ENCODE measurements at regions not wholly inside any gene's neighbourhood (a gene's known extent, or its start where the extent isn't known, plus 50 kb on each side); places are given as distances from the start of the nearest gene placed in this dataset.

DNA sequence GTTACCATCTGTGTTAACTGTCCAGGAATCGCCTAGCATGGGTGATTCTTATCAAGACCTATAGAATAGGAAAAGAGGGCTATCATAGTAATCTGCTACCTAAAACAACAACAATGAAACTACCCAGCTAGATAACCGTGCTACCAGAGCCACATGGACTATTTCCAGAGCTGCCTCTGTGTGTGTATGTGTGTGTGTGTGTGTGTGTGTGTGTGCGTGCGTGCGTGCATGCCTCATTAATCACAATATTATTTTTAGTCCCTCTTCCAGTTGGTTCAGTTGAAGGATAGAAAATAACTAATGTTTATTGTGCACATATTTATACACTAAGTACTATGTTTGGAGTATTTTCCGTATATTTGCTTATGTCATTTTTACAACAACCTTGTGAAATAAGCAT, 201.1 kb downstream of the SP3 start:
- peaks cover 2% of the 10 kb centered on the region for H3K27me3 Mint-ChIP-seq
- DNase-seq (no peak), ATAC-seq (no peak)
- H3K36me3 Mint-ChIP-seq (ENCODE audit: low read depth) = no peaks in the 10 kb centered on the region
- intact Hi-C loops (cut with DNase I, micrococcal nuclease) = no loop called here
- no peaks in the 10 kb centered on the region for H3K9me3 Mint-ChIP-seq (ENCODE audit: low read depth)
- H3K4me1 Mint-ChIP-seq = no peaks in the 10 kb centered on the region
- H3K4me3 Mint-ChIP-seq = no peak overlapping the region
- ChIA-PET CTCF (interaction anchor here (1.3 kb wide), 1 partner anchor 11 kb away, joined by 3 read pairs; no protein-coding TSS in a partner anchor), POLR2A (no interaction called here)
- H3K27ac Mint-ChIP-seq = no peak overlapping the region

DNA sequence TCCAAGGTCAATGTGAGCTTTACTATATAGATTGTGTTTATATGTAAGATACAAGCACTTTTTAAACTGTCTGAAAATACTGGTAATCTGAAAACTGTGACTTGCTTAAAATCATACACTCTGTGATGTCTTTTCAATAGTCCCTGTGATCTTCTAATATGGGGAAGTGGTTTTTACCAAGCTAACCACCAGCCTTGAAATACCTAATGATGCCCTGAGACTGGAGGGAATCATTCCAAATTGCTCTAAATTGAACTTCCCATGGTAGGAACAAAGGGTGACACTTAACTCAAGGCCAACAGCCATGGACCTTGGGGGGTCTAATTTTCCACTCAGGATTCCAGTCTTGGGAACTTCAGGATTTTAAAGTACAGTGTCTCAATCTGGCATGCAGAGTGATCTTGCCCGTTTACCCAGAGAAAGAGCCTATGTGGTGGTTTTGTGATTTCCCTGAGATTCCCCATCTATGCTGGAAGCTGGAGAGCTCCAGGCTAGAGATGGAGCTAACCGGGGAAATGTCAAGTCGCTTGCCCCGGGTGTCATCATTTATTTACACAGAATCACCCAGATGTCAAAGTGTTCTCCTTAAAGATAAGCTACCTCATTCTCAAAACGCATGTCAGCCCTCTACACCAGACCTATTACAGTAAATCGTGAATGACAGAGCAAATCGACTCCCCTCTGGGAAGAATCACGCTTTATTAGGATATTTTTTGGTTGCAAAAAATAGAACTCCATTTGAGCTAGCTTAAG, 198.5 kb downstream of the SP3 start:
- H3K27ac Mint-ChIP-seq = no peak overlapping the region
- H3K36me3 Mint-ChIP-seq (ENCODE audit: low read depth) = no peaks in the 10 kb centered on the region
- ChIA-PET POLR2A (interaction anchor here (0.5 kb wide), 1 partner anchor 27 kb away, joined by 3 read pairs; no protein-coding TSS in a partner anchor), CTCF (interaction anchor here (0.6 kb wide), 1 partner anchor 294 kb away, joined by 3 read pairs; no protein-coding TSS in a partner anchor)
- H3K4me3 Mint-ChIP-seq = no peak overlapping the region
- ATAC-seq (no peak), DNase-seq (no peak)
- H3K9me3 Mint-ChIP-seq (ENCODE audit: low read depth) = no peaks in the 10 kb centered on the region
- intact Hi-C loops (cut with DNase I, micrococcal nuclease) = no loop called here
- no peaks in the 10 kb centered on the region for H3K4me1 Mint-ChIP-seq
- peaks cover 2% of the 10 kb centered on the region for H3K27me3 Mint-ChIP-seq

DNA sequence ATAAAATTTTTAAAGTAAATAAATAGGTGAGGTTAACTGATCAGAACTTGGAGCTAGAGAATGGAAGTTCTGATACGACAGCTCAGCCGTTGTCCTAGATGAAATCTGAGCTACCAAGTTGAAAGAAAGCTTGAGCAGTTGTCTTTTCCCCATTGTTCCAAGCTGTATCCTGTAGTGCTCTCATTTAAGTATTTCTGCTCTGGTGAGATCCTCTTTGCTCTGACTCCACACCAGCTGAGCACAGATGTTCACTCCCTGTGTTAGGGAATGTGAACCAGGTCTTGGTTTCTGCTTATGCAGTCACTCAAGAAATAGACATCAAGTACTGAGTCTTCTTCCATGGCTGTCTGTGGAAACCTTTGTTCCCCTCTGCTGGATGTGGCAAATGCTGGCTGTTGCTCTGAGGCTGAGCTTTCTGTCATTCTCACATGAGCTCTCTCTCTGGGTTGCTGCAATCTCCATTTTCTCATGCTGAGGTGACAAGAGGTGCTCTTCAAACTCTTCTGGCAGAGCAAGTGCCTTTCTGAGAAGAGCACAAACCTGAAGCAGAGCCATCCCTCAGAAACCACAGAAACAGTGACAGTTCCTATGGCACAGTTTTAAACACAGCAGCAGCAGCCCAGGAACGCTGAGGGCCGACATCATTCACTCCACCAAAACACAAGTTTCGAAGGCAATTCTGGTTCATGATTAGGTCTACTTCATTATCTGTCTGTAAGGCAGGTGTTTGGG, 194.1 kb downstream of the SP3 start:
- Mint-ChIP-seq H3K9me3 (ENCODE audit: low read depth) (no peaks in the 10 kb centered on the region), H3K4me3 (no peak overlapping the region), H3K27me3 (peaks cover 4% of the 10 kb centered on the region), H3K27ac (no peak overlapping the region), H3K36me3 (ENCODE audit: low read depth) (no peaks in the 10 kb centered on the region), H3K4me1 (no peaks in the 10 kb centered on the region)
- intact Hi-C loops (cut with DNase I, micrococcal nuclease) = no loop called here
- POLR2A ChIA-PET = no interaction called here
- no peak for DNase-seq
- no peak for ATAC-seq
- CTCF ChIA-PET = interaction anchor here (0.6 to 1.0 kb wide), 2 partner anchors 8 to 478 kb away, joined by 3 read pairs; no protein-coding TSS in a partner anchor

DNA sequence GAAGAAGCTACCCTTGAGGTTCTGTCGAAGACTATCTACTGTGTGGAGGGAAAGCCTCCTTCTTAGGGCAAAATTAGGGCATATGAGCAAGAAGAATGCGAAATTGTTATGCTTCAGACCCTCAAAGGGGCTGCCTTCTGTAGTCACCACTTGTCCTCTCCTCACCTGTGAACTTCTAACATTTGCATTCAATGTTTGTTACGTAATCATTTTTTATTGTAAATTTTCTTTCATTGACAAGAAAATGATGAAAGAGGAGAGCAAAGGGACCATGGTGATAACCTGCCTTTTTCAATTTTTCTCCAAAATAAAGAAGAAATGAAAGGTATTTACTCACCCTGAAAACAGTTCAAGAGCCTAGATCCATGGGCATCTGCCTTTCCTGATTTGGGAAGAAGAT, 193.0 kb downstream of the SP3 start:
- H3K27ac Mint-ChIP-seq = no peak overlapping the region
- peaks cover 4% of the 10 kb centered on the region for H3K27me3 Mint-ChIP-seq
- intact Hi-C loops (cut with DNase I, micrococcal nuclease) = no loop called here
- no peaks in the 10 kb centered on the region for H3K36me3 Mint-ChIP-seq (ENCODE audit: low read depth)
- no peaks in the 10 kb centered on the region for H3K9me3 Mint-ChIP-seq (ENCODE audit: low read depth)
- POLR2A ChIA-PET = no interaction called here
- CTCF ChIA-PET = no interaction called here
- no peak for ATAC-seq
- H3K4me1 Mint-ChIP-seq = no peaks in the 10 kb centered on the region
- H3K4me3 Mint-ChIP-seq = no peak overlapping the region
- no peak for DNase-seq

DNA sequence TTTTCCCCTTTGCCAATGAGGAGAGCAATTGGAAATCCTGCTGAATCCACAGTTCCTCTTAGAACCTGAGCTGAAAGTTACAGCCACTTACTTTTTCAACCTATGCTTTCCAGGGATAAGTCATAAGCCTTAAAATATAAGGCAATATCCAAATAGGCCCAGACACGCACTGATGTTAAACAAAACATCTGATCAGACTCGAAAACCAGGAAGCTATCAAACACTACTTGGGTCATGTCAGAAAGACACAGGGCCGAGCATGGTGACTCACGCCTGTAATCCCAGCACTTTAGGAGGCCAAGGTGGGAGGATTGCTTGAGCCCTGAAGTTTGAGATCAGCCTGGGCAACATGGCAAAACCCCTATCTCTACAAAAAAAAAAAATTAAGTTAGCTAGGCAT, 192.1 kb downstream of the SP3 start:
- intact Hi-C loops (cut with DNase I, micrococcal nuclease) = no loop called here
- ChIA-PET CTCF (interaction anchor here (0.6 kb wide), 2 partner anchors 238 to 802 kb away, joined by 4 read pairs; no protein-coding TSS in a partner anchor), POLR2A (no interaction called here)
- ATAC-seq (no peak), DNase-seq (no peak)
- Mint-ChIP-seq H3K4me3 (no peak overlapping the region), H3K9me3 (ENCODE audit: low read depth) (no peaks in the 10 kb centered on the region), H3K27me3 (peaks cover 4% of the 10 kb centered on the region), H3K27ac (no peak overlapping the region), H3K36me3 (ENCODE audit: low read depth) (no peaks in the 10 kb centered on the region), H3K4me1 (no peaks in the 10 kb centered on the region)

DNA sequence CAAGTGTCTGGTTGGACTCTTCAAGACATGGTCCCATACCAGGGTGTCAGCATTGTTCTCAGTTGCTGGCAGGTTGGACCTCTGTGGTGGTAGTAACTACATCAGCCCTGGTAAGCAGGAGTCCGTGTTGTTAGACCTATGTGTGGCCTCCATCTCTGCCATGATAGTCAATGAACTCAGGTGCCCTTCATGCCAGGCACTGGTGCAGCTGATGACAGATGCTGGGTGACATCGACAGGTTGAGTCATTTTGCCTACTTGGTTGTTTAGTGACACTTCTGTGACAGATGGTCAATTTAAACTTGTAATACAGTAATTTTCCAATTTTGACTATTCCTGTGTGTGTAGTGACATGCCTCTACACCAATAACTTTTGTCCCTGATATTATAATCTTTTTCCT, 189.7 kb downstream of the SP3 start:
- Mint-ChIP-seq H3K9me3 (ENCODE audit: low read depth) (no peaks in the 10 kb centered on the region), H3K27me3 (peaks cover 4% of the 10 kb centered on the region), H3K4me3 (no peak overlapping the region), H3K4me1 (no peaks in the 10 kb centered on the region), H3K36me3 (ENCODE audit: low read depth) (no peaks in the 10 kb centered on the region), H3K27ac (no peak overlapping the region)
- ChIA-PET CTCF (no interaction called here), POLR2A (no interaction called here)
- DNase-seq (peak; percentile 38), ATAC-seq (peak; percentile 55)
- intact Hi-C loops (cut with DNase I, micrococcal nuclease) = no loop called here

DNA sequence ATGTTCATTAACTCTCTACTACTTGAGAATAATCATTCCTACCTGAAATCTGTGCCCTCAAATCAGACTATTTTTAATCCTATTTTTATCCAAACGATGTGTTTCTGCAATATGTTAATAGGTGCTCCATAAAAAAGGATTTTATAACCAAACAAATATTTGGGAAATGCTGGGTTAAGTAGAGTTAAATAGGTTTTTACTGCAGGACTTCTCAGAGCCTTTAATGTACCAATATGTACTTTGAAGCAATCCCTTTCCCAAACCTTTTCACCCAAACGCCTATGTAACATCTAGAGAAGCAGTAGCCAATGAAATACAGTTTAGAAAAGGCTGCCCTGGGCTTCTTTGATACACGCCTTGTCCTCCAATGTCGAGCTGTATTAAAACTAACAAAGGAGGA, 182.5 kb downstream of the SP3 start:
- H3K27ac Mint-ChIP-seq = no peak overlapping the region
- peaks cover 21% of the 10 kb centered on the region for H3K27me3 Mint-ChIP-seq
- H3K36me3 Mint-ChIP-seq (ENCODE audit: low read depth) = no peaks in the 10 kb centered on the region
- no peaks in the 10 kb centered on the region for H3K4me1 Mint-ChIP-seq
- no peaks in the 10 kb centered on the region for H3K9me3 Mint-ChIP-seq (ENCODE audit: low read depth)
- intact Hi-C loops (cut with DNase I, micrococcal nuclease) = no loop called here
- ATAC-seq (no peak), DNase-seq (no peak)
- no peak overlapping the region for H3K4me3 Mint-ChIP-seq
- POLR2A ChIA-PET = no interaction called here
- CTCF ChIA-PET = interaction anchor here (0.5 kb wide), 1 partner anchor 834 kb away, joined by 3 read pairs; no protein-coding TSS in a partner anchor

DNA sequence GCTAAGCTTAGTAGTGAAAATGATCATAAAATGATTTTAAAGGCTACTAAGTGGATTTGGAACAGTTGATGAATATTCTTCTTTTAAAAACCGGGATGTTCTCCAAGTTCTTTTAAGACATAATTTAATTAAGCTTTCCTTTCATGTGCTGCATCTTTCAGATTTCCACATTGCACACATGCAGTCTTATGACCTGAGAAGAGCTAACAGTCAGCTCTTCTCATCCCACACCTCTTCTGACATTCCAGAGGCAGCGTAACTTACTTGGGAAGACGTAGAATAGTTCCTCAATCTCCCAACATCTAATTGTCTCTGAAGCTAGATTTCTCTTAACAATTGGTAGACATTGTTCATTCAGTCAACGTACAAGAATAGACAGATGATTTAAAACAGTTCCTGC, 181.8 kb downstream of the SP3 start:
- intact Hi-C loops (cut with DNase I, micrococcal nuclease) = no loop called here
- Mint-ChIP-seq H3K4me1 (no peaks in the 10 kb centered on the region), H3K9me3 (ENCODE audit: low read depth) (no peaks in the 10 kb centered on the region), H3K27ac (no peak overlapping the region), H3K36me3 (ENCODE audit: low read depth) (no peaks in the 10 kb centered on the region), H3K4me3 (no peak overlapping the region), H3K27me3 (peaks cover 21% of the 10 kb centered on the region)
- DNase-seq = no peak
- CTCF ChIA-PET = no interaction called here
- ATAC-seq = no peak
- POLR2A ChIA-PET = no interaction called here

DNA sequence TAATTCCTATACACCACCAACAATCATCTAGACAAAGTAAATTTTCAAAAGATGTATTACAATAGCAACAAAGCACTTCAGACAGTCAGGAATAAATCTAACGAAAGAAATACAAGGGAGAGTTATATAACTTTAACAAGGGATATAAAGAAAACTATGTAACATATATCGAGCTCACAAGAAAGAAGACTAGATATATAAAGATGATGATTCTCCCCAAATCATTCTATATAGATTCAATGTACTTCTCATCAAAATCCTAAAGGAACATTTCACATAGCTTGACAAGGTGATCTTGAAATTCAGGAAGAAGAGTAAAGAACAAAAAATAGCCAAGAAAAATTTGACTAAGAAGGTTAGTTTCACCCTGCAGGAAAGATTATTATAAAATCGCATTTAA, 179.4 kb downstream of the SP3 start:
- intact Hi-C loops (cut with DNase I, micrococcal nuclease) = no loop called here
- Mint-ChIP-seq H3K4me3 (no peak overlapping the region), H3K9me3 (ENCODE audit: low read depth) (no peaks in the 10 kb centered on the region), H3K36me3 (ENCODE audit: low read depth) (no peaks in the 10 kb centered on the region), H3K27me3 (peaks cover 21% of the 10 kb centered on the region), H3K4me1 (no peaks in the 10 kb centered on the region), H3K27ac (no peak overlapping the region)
- ATAC-seq (no peak), DNase-seq (no peak)
- CTCF ChIA-PET = no interaction called here
- POLR2A ChIA-PET = no interaction called here

DNA sequence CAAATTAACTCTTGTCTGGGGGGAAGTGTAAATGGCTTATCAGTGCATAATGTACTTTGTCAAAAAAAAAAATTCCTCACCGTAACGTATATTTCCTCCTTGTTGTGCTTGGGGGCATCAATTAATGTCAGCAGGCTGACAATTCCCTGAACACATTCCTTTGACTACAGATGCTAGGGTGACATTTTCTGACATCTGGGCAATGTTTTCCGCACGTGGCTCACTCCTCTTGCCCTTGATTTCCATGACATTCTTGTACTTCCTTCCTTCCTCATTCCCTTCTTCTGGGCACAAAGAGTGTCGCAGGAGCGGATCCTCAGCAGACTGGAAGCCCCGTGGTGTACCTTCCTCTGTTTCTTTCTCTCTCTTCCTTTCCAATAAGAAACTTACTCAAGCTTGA, 173.7 kb downstream of the SP3 start:
- Mint-ChIP-seq H3K27me3 (peaks cover 12% of the 10 kb centered on the region), H3K27ac (no peak overlapping the region), H3K4me3 (no peak overlapping the region), H3K4me1 (no peaks in the 10 kb centered on the region), H3K9me3 (ENCODE audit: low read depth) (no peaks in the 10 kb centered on the region), H3K36me3 (ENCODE audit: low read depth) (no peaks in the 10 kb centered on the region)
- no peak for ATAC-seq
- intact Hi-C loops (cut with DNase I, micrococcal nuclease) = no loop called here
- CTCF ChIA-PET = no interaction called here
- no peak for DNase-seq
- POLR2A ChIA-PET = no interaction called here

DNA sequence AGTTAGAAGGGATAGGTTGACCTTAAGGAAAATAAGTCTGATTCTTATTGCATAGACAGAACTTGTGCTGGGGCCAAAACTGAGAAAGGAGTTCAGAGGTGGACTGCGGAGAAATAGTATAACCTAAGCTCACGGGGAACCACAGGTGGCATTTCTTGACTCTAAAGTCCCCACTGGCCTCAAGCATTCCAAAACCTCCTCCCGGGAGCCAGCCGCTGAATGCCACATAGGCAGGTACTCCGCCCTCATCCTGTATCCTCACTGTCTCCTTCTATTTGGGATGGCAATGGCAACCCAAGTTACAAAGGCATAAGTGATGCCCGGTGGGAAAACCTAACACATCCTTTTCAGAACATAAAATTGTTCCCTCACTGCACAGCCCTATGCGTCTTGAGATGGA, 173.0 kb downstream of the SP3 start:
- Mint-ChIP-seq H3K4me3 (no peak overlapping the region), H3K4me1 (no peaks in the 10 kb centered on the region), H3K36me3 (ENCODE audit: low read depth) (no peaks in the 10 kb centered on the region), H3K27me3 (peaks cover 12% of the 10 kb centered on the region), H3K9me3 (ENCODE audit: low read depth) (no peaks in the 10 kb centered on the region), H3K27ac (no peak overlapping the region)
- POLR2A ChIA-PET = no interaction called here
- intact Hi-C loops (cut with DNase I, micrococcal nuclease) = no loop called here
- DNase-seq (no peak), ATAC-seq (no peak)
- CTCF ChIA-PET = no interaction called here

DNA sequence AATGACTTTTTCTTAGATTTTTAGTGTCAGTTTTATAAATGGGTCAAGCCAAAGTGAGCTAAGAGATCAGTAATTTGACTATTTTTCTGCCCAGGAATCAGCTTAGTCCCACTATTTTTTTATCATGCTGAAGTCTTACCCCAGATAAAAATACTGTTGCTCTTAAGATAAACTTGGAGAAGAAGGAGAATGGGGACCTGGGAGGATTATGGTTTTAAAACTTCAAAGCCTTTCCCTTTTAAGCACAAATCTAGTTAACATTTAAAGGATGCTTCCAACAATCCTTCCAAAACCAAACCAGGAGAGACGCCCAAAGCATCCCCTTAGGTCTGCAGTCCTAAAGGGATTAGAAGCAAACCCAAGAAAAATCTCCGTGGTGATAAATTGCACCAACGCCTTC, 172.4 kb downstream of the SP3 start:
- Mint-ChIP-seq H3K9me3 (ENCODE audit: low read depth) (no peaks in the 10 kb centered on the region), H3K4me3 (no peak overlapping the region), H3K27me3 (peaks cover 12% of the 10 kb centered on the region), H3K36me3 (ENCODE audit: low read depth) (no peaks in the 10 kb centered on the region), H3K27ac (no peak overlapping the region), H3K4me1 (no peaks in the 10 kb centered on the region)
- ChIA-PET POLR2A (no interaction called here), CTCF (no interaction called here)
- ATAC-seq (no peak), DNase-seq (no peak)
- intact Hi-C loops (cut with DNase I, micrococcal nuclease) = no loop called here

Measured in activated CD4-positive, alpha-beta T cell treated with anti-CD3 and anti-CD28 coated beads for 36 hours (primary cell).